ENCODE measurements at regions not wholly inside any gene's neighbourhood (a gene's known extent, or its start where the extent isn't known, plus 50 kb on each side); places are given as distances from the start of the nearest gene placed in this dataset.

- TF ChIP-seq CTCF (IDR thresholded peaks at IDR 0.05) (no peak), POLR2A (IDR thresholded peaks at IDR 0.05) (no peak), EP300 (IDR thresholded peaks at IDR 0.05) (no peak), POLR2AphosphoS5 (IDR thresholded peaks at IDR 0.05) (no peak)
These were observed 861.1 kb downstream of the TYW1 start for GRCh38 chr7:67857698-67858097.
